Endothelial cell (in vitro differentiated cells): ENCODE measurements at regions not wholly inside any gene's neighbourhood (a gene's known extent, or its start where the extent isn't known, plus 50 kb on each side); places are given as distances from the start of the nearest gene placed in this dataset.

Experiments used
- DNase-seq: peaks from one replicate; pipeline ENCODE4 v3.0.0; 2021; ENCODE audit warnings: low spot score
- H3K27ac Mint-ChIP-seq: one replicate; pipeline ENCODE4 v1.8.0; 2021; ENCODE audit warnings: mixed read lengths, inconsistent platforms; ENCODE audit not compliant: unreplicated experiment
- H3K27me3 Mint-ChIP-seq: one replicate; pipeline ENCODE4 v1.8.0; 2021; ENCODE audit warnings: mild to moderate bottlenecking, moderate library complexity, mixed read lengths, inconsistent platforms; ENCODE audit not compliant: unreplicated experiment
- H3K36me3 Mint-ChIP-seq: one replicate; pipeline ENCODE4 v1.8.0; 2021; ENCODE audit warnings: mild to moderate bottlenecking, low read depth, mixed read lengths, inconsistent platforms; ENCODE audit not compliant: unreplicated experiment
- H3K4me1 Mint-ChIP-seq: one replicate; pipeline ENCODE4 v1.8.0; 2021; ENCODE audit warnings: mild to moderate bottlenecking, mixed read lengths, inconsistent platforms; ENCODE audit not compliant: unreplicated experiment
- H3K4me3 Mint-ChIP-seq: one replicate; pipeline ENCODE4 v1.8.0; 2021; ENCODE audit warnings: mild to moderate bottlenecking, mixed read lengths, inconsistent platforms; ENCODE audit not compliant: unreplicated experiment
- H3K9me3 Mint-ChIP-seq: one replicate; pipeline ENCODE4 v1.8.0; 2021; ENCODE audit warnings: mixed read lengths, inconsistent platforms; ENCODE audit not compliant: unreplicated experiment
- TF ChIP-seq, protein P1 (sequence below): fragments of 200-600 bp; sonication (generic); IDR thresholded peaks from one replicate; pipeline ENCODE4 v1.5.0; 2021; ENCODE audit warnings: antibody characterized with exemption; ENCODE audit not compliant: unreplicated experiment

GRCh38 chr1:190759807-190760206 is 282.1 kb upstream of the BRINP3 start:
- no peak overlapping the region for H3K4me3 Mint-ChIP-seq
- H3K27me3 Mint-ChIP-seq, result no peaks in the 10 kb centered on the region
- H3K36me3 Mint-ChIP-seq, result no peaks in the 10 kb centered on the region
- TF ChIP-seq, protein P1, sequence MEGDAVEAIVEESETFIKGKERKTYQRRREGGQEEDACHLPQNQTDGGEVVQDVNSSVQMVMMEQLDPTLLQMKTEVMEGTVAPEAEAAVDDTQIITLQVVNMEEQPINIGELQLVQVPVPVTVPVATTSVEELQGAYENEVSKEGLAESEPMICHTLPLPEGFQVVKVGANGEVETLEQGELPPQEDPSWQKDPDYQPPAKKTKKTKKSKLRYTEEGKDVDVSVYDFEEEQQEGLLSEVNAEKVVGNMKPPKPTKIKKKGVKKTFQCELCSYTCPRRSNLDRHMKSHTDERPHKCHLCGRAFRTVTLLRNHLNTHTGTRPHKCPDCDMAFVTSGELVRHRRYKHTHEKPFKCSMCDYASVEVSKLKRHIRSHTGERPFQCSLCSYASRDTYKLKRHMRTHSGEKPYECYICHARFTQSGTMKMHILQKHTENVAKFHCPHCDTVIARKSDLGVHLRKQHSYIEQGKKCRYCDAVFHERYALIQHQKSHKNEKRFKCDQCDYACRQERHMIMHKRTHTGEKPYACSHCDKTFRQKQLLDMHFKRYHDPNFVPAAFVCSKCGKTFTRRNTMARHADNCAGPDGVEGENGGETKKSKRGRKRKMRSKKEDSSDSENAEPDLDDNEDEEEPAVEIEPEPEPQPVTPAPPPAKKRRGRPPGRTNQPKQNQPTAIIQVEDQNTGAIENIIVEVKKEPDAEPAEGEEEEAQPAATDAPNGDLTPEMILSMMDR, result no peak
- no peak for DNase-seq
- no peaks in the 10 kb centered on the region for H3K9me3 Mint-ChIP-seq
- no peak overlapping the region for H3K27ac Mint-ChIP-seq
- H3K4me1 Mint-ChIP-seq, result no peaks in the 10 kb centered on the region

GRCh38 chr1:190762325-190762724 is 284.7 kb upstream of the BRINP3 start:
- DNase-seq, result no peak
- Mint-ChIP-seq H3K36me3 (no peaks in the 10 kb centered on the region), H3K27ac (no peak overlapping the region), H3K4me1 (no peaks in the 10 kb centered on the region), H3K4me3 (no peak overlapping the region), H3K9me3 (no peaks in the 10 kb centered on the region), H3K27me3 (no peaks in the 10 kb centered on the region)
- TF ChIP-seq, protein P1, result no peak

- H3K4me3 Mint-ChIP-seq, result no peak overlapping the region
- peaks cover 15% of the 10 kb centered on the region for H3K4me1 Mint-ChIP-seq
- TF ChIP-seq, protein P1, result no peak
- DNase-seq, result no peak
- no peaks in the 10 kb centered on the region for H3K36me3 Mint-ChIP-seq
- H3K27ac Mint-ChIP-seq, result no peak overlapping the region
- H3K9me3 Mint-ChIP-seq, result no peaks in the 10 kb centered on the region
- H3K27me3 Mint-ChIP-seq, result no peaks in the 10 kb centered on the region
Observed at GRCh38 chr1:190792873-190793272, 315.2 kb upstream of the BRINP3 start.

DNA sequence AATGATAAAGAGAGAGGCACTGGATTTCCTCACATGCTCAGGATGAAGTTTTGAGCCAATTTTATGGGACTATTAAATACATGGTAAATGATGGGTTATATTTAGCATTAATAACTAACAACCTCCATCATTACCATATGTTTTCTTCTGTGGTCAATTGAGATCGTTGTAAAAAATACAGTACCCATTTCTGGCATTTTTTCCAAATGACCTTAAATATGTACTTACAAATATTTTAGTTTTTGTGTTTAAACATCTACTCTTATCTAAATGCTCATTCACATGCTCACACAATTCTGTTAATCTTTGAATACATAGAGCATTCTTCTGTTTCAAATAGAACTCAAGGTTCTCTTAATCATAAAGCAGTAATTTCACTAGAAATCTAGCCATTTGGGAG is 330.0 kb upstream of the BRINP3 start:
- Mint-ChIP-seq H3K4me1 (no peaks in the 10 kb centered on the region), H3K27me3 (peaks cover 4% of the 10 kb centered on the region), H3K9me3 (no peaks in the 10 kb centered on the region), H3K4me3 (no peak overlapping the region), H3K27ac (no peak overlapping the region), H3K36me3 (no peaks in the 10 kb centered on the region)
- DNase-seq, result no peak
- TF ChIP-seq, protein P1, result no peak

- no peak for DNase-seq
- no peaks in the 10 kb centered on the region for H3K36me3 Mint-ChIP-seq
- no peaks in the 10 kb centered on the region for H3K4me1 Mint-ChIP-seq
- H3K4me3 Mint-ChIP-seq, result no peak overlapping the region
- TF ChIP-seq, protein P1, result no peak
- no peaks in the 10 kb centered on the region for H3K9me3 Mint-ChIP-seq
- no peak overlapping the region for H3K27ac Mint-ChIP-seq
- H3K27me3 Mint-ChIP-seq, result peaks cover 4% of the 10 kb centered on the region
Observed at GRCh38 chr1:190808035-190808434, 330.4 kb upstream of the BRINP3 start.
